Calu3 (cell line): ENCODE measurements at regions not wholly inside any gene's neighbourhood (a gene's known extent, or its start where the extent isn't known, plus 50 kb on each side); places are given as distances from the start of the nearest gene placed in this dataset.
A peak's percentile ranks its signal among the peaks of the same experiment; 100 is the strongest.

ENCODE experiments used
- BruUV-seq: library from RNA; stranded (reverse); fragments of 400-500 nt; replicated peaks from 2 replicates; lab custom pipeline; 2021; lab: Mats Ljungman, UMichigan
- CTCF ChIA-PET: fragments of 300-600 bp; sonication (Branson Sonifier 250); formaldehyde crosslinking; loops from one replicate; lab custom pipeline; 2022; ENCODE audit warnings: antibody characterized with exemption; lab: Charles Lee
- DNase-seq: peaks from one replicate; pipeline ENCODE4 v3.0.0; 2022
- H3K27ac Mint-ChIP-seq: one replicate; pipeline ENCODE4 v1.8.0; 2022; ENCODE audit warnings: mixed read lengths; ENCODE audit not compliant: unreplicated experiment
- H3K27me3 Mint-ChIP-seq: one replicate; pipeline ENCODE4 v1.8.0; 2022; ENCODE audit warnings: mixed read lengths; ENCODE audit not compliant: unreplicated experiment
- H3K36me3 Mint-ChIP-seq: one replicate; pipeline ENCODE4 v1.8.0; 2022; ENCODE audit warnings: mild to moderate bottlenecking, moderate library complexity, mixed read lengths; ENCODE audit not compliant: insufficient read depth, unreplicated experiment
- H3K4me1 Mint-ChIP-seq: one replicate; pipeline ENCODE4 v1.8.0; 2022; ENCODE audit warnings: mild to moderate bottlenecking, low read depth, mixed read lengths; ENCODE audit not compliant: unreplicated experiment
- H3K4me3 Mint-ChIP-seq: one replicate; pipeline ENCODE4 v1.8.0; 2022; ENCODE audit warnings: mild to moderate bottlenecking, low read depth, moderate library complexity, mixed read lengths; ENCODE audit not compliant: unreplicated experiment
- H3K9me3 Mint-ChIP-seq: one replicate; pipeline ENCODE4 v1.8.0; 2022; ENCODE audit warnings: low read depth, mixed read lengths; ENCODE audit not compliant: unreplicated experiment
- intact Hi-C: fragments of 100-400 bp; cut with micrococcal nuclease; formaldehyde crosslinking; loops from one replicate; pipeline ENCODE4 v1.10.0; 2022; ENCODE audit not compliant: unreplicated experiment
- TF ChIP-seq, protein P1 (sequence below): fragments of 200-600 bp; IDR thresholded peaks from one replicate; pipeline ENCODE4 v1.8.0; 2022; ENCODE audit warnings: antibody characterized with exemption; ENCODE audit not compliant: unreplicated experiment

DNA sequence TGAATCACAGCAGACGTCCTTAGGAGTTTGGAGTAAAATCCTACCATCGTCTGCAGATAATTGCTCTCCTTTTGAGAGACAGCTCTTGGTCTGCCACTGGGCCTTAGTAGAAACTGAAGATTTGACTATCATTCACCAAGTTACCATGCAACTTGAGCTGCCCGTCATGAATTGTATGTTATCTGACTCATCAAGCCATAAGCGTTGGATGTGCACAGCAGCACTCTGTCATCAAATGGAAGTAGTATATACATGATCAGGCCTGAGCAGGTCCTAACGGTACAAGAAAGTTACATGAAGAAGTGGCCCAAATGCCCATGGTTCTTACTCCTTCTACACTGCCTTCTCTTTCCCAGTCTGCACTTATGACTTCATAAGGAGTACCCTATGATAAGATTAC lies 317.8 kb downstream of the GPATCH2 start:
- Mint-ChIP-seq H3K4me1 (no peaks in the 10 kb centered on the region), H3K36me3 (no peaks in the 10 kb centered on the region), H3K27me3 (no peaks in the 10 kb centered on the region), H3K4me3 (no peak overlapping the region), H3K27ac (no peak overlapping the region), H3K9me3 (no peaks in the 10 kb centered on the region)
- no peak for DNase-seq
- TF ChIP-seq, protein P1, sequence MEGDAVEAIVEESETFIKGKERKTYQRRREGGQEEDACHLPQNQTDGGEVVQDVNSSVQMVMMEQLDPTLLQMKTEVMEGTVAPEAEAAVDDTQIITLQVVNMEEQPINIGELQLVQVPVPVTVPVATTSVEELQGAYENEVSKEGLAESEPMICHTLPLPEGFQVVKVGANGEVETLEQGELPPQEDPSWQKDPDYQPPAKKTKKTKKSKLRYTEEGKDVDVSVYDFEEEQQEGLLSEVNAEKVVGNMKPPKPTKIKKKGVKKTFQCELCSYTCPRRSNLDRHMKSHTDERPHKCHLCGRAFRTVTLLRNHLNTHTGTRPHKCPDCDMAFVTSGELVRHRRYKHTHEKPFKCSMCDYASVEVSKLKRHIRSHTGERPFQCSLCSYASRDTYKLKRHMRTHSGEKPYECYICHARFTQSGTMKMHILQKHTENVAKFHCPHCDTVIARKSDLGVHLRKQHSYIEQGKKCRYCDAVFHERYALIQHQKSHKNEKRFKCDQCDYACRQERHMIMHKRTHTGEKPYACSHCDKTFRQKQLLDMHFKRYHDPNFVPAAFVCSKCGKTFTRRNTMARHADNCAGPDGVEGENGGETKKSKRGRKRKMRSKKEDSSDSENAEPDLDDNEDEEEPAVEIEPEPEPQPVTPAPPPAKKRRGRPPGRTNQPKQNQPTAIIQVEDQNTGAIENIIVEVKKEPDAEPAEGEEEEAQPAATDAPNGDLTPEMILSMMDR = no peak
- intact Hi-C loops = loop anchor here (5.0 kb wide), 1 partner anchor 561 kb away; no protein-coding TSS in a partner anchor
- CTCF ChIA-PET = interaction anchor here (0.6 kb wide), 1 partner anchor 1179 kb away, joined by 4 read pairs; no protein-coding TSS in a partner anchor
- no TSS peak for BruUV-seq

DNA sequence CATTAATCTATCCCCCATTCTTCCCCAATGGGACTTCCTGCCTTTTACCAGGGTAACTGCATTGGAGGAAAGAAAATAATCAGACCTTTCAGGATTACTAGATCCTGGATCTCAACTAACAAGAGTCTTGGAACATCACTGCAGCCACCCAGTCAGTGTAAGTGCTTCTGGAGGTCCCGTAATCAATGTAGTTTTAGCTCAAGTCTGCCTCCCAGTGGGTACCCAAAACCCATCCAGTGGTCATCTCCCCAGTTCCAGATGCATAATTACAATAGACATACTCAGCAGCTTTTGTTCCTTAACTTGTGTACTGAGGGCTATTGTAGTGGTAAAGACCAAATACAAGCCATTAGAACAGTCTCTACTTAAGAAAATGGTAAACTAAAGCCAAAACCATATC lies 319.1 kb downstream of the GPATCH2 start:
- CTCF ChIA-PET = no interaction called here
- DNase-seq = peak; percentile 13

DNA sequence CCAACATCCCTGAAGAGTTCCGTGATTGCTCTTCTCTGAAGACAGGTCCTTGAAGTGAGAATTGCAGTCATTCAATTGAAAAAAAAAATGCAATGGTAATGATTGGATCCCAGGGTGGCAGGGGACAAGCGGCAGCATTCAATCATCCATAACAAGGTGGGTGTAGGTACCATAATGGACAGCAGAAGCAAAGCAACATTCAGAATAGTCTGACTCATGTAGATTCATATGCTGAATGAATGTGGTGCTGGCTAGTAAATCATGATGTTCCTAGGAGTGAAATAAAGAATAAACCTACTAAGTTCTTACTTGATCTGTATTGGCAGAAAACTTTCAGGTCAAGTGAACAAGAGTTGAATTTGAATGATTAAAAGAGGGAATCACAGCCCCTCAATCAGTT lies 319.6 kb downstream of the GPATCH2 start:
- DNase-seq = no peak
- H3K4me1 Mint-ChIP-seq = no peaks in the 10 kb centered on the region
- no peaks in the 10 kb centered on the region for H3K9me3 Mint-ChIP-seq
- H3K27me3 Mint-ChIP-seq = no peaks in the 10 kb centered on the region
- H3K4me3 Mint-ChIP-seq = no peak overlapping the region
- H3K36me3 Mint-ChIP-seq = no peaks in the 10 kb centered on the region
- intact Hi-C loops = loop anchor here (1.0 to 5.0 kb wide), 3 partner anchors 282 to 559 kb away; no protein-coding TSS in a partner anchor
- TF ChIP-seq, protein P1 = no peak
- no peak overlapping the region for H3K27ac Mint-ChIP-seq
- BruUV-seq = no TSS peak
- CTCF ChIA-PET = interaction anchor here (1.0 kb wide), 1 partner anchor 37 kb away, joined by 3 read pairs; no protein-coding TSS in a partner anchor

More for the DNA sequence above, 319.1 kb downstream of the GPATCH2 start:
- Mint-ChIP-seq H3K4me1 (no peaks in the 10 kb centered on the region), H3K27me3 (no peaks in the 10 kb centered on the region), H3K27ac (no peak overlapping the region), H3K4me3 (no peak overlapping the region), H3K9me3 (no peaks in the 10 kb centered on the region), H3K36me3 (no peaks in the 10 kb centered on the region)
- BruUV-seq = no TSS peak
- TF ChIP-seq, protein P1 = no peak
- intact Hi-C loops = loop anchor here (1.0 to 5.0 kb wide), 3 partner anchors 282 to 559 kb away; no protein-coding TSS in a partner anchor

DNA sequence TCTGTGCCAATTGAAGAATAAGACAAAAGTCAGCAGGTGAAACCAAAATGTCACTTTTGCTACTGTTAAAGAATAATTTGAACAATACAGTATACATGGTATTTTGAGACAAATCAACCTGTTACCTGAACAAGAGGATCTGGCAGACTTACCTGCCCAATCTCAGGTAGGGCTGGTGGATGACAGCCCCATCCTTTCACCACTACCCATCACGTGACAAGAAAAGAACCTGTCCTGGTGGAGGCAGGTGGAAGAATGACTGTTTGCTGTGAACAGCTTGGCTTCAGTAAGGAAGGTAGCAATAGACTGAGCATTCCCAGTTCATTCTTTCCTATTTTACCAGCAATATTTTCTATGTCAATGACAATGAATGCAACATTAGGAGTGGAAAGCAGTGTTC lies 349.6 kb downstream of the GPATCH2 start:
- CTCF ChIA-PET = no interaction called here
- H3K4me3 Mint-ChIP-seq = no peak overlapping the region
- no peaks in the 10 kb centered on the region for H3K4me1 Mint-ChIP-seq
- intact Hi-C loops = no loop called here
- no peak overlapping the region for H3K27ac Mint-ChIP-seq
- no peak for DNase-seq
- no peaks in the 10 kb centered on the region for H3K36me3 Mint-ChIP-seq
- peaks cover 5% of the 10 kb centered on the region for H3K9me3 Mint-ChIP-seq
- TF ChIP-seq, protein P1 = no peak
- H3K27me3 Mint-ChIP-seq = no peaks in the 10 kb centered on the region
- BruUV-seq = no TSS peak
